ENCODE measurements at regions not wholly inside any gene's neighbourhood (a gene's known extent, or its start where the extent isn't known, plus 50 kb on each side); places are given as distances from the start of the nearest gene placed in this dataset.

DNA sequence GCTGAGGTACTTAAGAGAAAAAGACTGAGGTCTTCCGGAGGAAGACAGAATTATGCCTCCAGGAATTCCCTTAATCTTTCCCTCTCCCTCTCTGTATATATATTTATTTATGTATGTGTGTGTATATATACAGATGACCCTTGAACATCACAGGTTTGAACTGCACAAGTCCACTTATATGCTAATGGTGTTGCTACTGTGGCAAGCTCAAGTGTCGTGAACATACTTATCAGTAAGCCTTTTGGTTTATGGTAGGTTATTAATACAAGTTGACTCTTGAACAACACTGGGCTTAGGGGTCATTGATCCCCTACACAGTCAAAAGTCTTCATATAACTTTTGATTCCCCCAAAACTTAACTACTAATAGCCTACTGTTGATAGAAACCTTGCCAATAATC is 106.8 kb downstream of the NUDT12 start:
- DNase-seq = no peak

DNA sequence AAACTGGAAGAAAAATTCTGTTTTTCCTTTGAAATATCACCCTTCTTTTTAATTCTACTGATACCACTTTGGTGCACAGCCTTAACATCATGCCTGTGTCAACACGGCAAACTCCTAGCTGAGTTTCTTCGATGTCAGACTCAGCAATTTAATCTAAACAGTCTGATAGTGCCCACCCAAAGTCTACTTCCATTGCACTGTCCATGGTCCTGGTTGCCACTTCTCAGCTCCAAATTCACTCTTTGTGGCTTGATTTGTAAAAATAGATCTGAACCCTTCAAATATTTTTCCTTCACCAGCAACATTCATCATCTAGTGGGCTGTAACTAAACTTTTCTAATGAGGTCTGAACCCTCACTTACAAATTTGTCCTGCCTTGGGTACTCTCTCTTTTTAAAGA is 107.8 kb downstream of the NUDT12 start:
- ATAC-seq (no peak), DNase-seq (peak in 1 of 4 donors; percentile 3)
- Histone ChIP-seq H3K4me1 (no peaks in the 10 kb centered on the region), H3K27ac (no peak overlapping the region), H3K36me3 (no peaks in the 10 kb centered on the region), H3K27me3 (no peaks in the 10 kb centered on the region), H3K9me3 (no peaks in the 10 kb centered on the region), H3K4me3 (no peak overlapping the region)
- intact Hi-C loops (cut with DNase I) = no loop called here
- no peak for TF ChIP-seq CTCF (IDR thresholded peaks at IDR 0.05)

More for the DNA sequence above, 106.8 kb downstream of the NUDT12 start:
- intact Hi-C loops (cut with DNase I) = no loop called here
- no peak overlapping the region for H3K27ac ChIP-seq
- no peak for ATAC-seq
- no peak for TF ChIP-seq CTCF (IDR thresholded peaks at IDR 0.05)
- no peak overlapping the region for H3K4me3 ChIP-seq
- no peaks in the 10 kb centered on the region for H3K36me3 ChIP-seq
- H3K27me3 ChIP-seq = no peaks in the 10 kb centered on the region
- H3K9me3 ChIP-seq = no peaks in the 10 kb centered on the region
- H3K4me1 ChIP-seq = no peaks in the 10 kb centered on the region

- H3K36me3 ChIP-seq = no peaks in the 10 kb centered on the region
- TF ChIP-seq CTCF (IDR thresholded peaks at IDR 0.05) = no peak
- DNase-seq (no peak), ATAC-seq (no peak)
- H3K27ac ChIP-seq = no peak overlapping the region
- no peaks in the 10 kb centered on the region for H3K4me1 ChIP-seq
- no peak overlapping the region for H3K4me3 ChIP-seq
- H3K9me3 ChIP-seq = no peaks in the 10 kb centered on the region
- intact Hi-C loops (cut with DNase I) = no loop called here
- no peaks in the 10 kb centered on the region for H3K27me3 ChIP-seq
Observed at GRCh38 chr5:103452666-103453065, 109.9 kb downstream of the NUDT12 start.

GRCh38 chr5:103452089-103452488 is 110.5 kb downstream of the NUDT12 start:
- no peak for ATAC-seq
- Histone ChIP-seq H3K27me3 (no peaks in the 10 kb centered on the region), H3K9me3 (no peaks in the 10 kb centered on the region), H3K27ac (no peak overlapping the region), H3K4me1 (no peaks in the 10 kb centered on the region), H3K36me3 (no peaks in the 10 kb centered on the region), H3K4me3 (no peak overlapping the region)
- intact Hi-C loops (cut with DNase I) = no loop called here
- no peak for DNase-seq
- TF ChIP-seq CTCF (IDR thresholded peaks at IDR 0.05) = no peak

- no peak for ATAC-seq
- H3K27me3 ChIP-seq = no peaks in the 10 kb centered on the region
- intact Hi-C loops (cut with DNase I) = no loop called here
- H3K9me3 ChIP-seq = no peaks in the 10 kb centered on the region
- no peak overlapping the region for H3K4me3 ChIP-seq
- DNase-seq = no peak
- H3K27ac ChIP-seq = no peak overlapping the region
- TF ChIP-seq CTCF (IDR thresholded peaks at IDR 0.05) = no peak
- H3K4me1 ChIP-seq = no peaks in the 10 kb centered on the region
- H3K36me3 ChIP-seq = no peaks in the 10 kb centered on the region
Observed at GRCh38 chr5:103451261-103451660, 111.3 kb downstream of the NUDT12 start.

Data from left lung (tissue), 4 donors.